H9 (cell line): ENCODE measurements at regions not wholly inside any gene's neighbourhood (a gene's known extent, or its start where the extent isn't known, plus 50 kb on each side); places are given as distances from the start of the nearest gene placed in this dataset.

Experiments used
- DNase-seq: peaks from one replicate; pipeline ENCODE4 v3.0.0-alpha.2; 2017
- H2AFZ ChIP-seq: one replicate; pipeline ENCODE4 v1.6.1; 2013; ENCODE audit warnings: mild to moderate bottlenecking, low read length, control low read depth, moderate library complexity
- H2AK5ac ChIP-seq: 2 replicates; pipeline ENCODE4 v1.6.1; 2013; ENCODE audit warnings: low read length, control low read depth, mixed read lengths; ENCODE audit not compliant: insufficient read length
- H2BK120ac ChIP-seq: one replicate; pipeline ENCODE4 v1.6.1; 2013; ENCODE audit warnings: low read depth, mild to moderate bottlenecking, low read length, control low read depth, inconsistent platforms; ENCODE audit not compliant: poor library complexity, severe bottlenecking
- H2BK12ac ChIP-seq: 2 replicates; pipeline ENCODE4 v1.6.1; 2013; ENCODE audit warnings: low read length, control low read depth, mixed read lengths, low read depth; ENCODE audit not compliant: insufficient read length
- H2BK15ac ChIP-seq: 2 replicates; pipeline ENCODE4 v1.6.1; 2013; ENCODE audit warnings: low read depth, low read length, control low read depth
- H2BK20ac ChIP-seq: one replicate; pipeline ENCODE4 v1.6.1; 2013; ENCODE audit warnings: low read depth, mild to moderate bottlenecking, low read length, control low read depth, inconsistent platforms; ENCODE audit not compliant: poor library complexity, severe bottlenecking
- H2BK5ac ChIP-seq: 2 replicates; pipeline ENCODE4 v1.6.1; 2013; ENCODE audit warnings: low read length, control low read depth, mixed read lengths; ENCODE audit not compliant: insufficient read length
- H3K14ac ChIP-seq: 2 replicates; pipeline ENCODE4 v1.6.1; 2013; ENCODE audit warnings: low read length, control low read depth; ENCODE audit not compliant: insufficient read depth
- H3K18ac ChIP-seq: 2 replicates; pipeline ENCODE4 v1.6.1; 2013; ENCODE audit warnings: low read depth, mild to moderate bottlenecking, mixed read lengths, low read length, control low read depth; ENCODE audit not compliant: insufficient read length
- H3K23ac ChIP-seq: 2 replicates; pipeline ENCODE4 v1.6.1; 2013; ENCODE audit warnings: low read length, control low read depth, mixed read lengths, low read depth; ENCODE audit not compliant: insufficient read length
- H3K23me2 ChIP-seq: 2 replicates; pipeline ENCODE4 v1.6.1; 2013; ENCODE audit warnings: low read depth, mild to moderate bottlenecking, mixed read lengths, low read length, control low read depth; ENCODE audit not compliant: insufficient read length, poor library complexity, severe bottlenecking
- H3K27ac ChIP-seq: 2 replicates; pipeline ENCODE4 v1.5.1; 2013; ENCODE audit warnings: low read length, control low read depth, mixed read lengths, low read depth; ENCODE audit not compliant: insufficient read length
- H3K27me3 ChIP-seq: 2 replicates; pipeline ENCODE4 v1.6.1; 2013; ENCODE audit warnings: low read length, control low read depth, inconsistent platforms; ENCODE audit not compliant: insufficient read depth
- H3K4ac ChIP-seq: 2 replicates; pipeline ENCODE4 v1.6.1; 2013; ENCODE audit warnings: low read depth, mild to moderate bottlenecking, control low read depth, inconsistent platforms, low read length, moderate library complexity
- H3K4me1 ChIP-seq: 2 replicates; pipeline ENCODE4 v1.6.1; 2013; ENCODE audit warnings: low read length, control low read depth, inconsistent platforms; ENCODE audit not compliant: insufficient read depth
- H3K4me2 ChIP-seq: 2 replicates; pipeline ENCODE4 v1.6.1; 2013; ENCODE audit warnings: low read length, control low read depth, mixed read lengths; ENCODE audit not compliant: insufficient read length, insufficient read depth
- H3K56ac ChIP-seq: 2 replicates; pipeline ENCODE4 v1.6.1; 2013; ENCODE audit warnings: low read depth, mild to moderate bottlenecking, mixed read lengths, low read length, control low read depth; ENCODE audit not compliant: insufficient read length
- H3K79me1 ChIP-seq: 2 replicates; pipeline ENCODE4 v1.6.1; 2013; ENCODE audit warnings: low read depth, mild to moderate bottlenecking, moderate library complexity, low read length, control low read depth, inconsistent platforms; ENCODE audit not compliant: insufficient read depth, poor library complexity, severe bottlenecking
- H3K79me2 ChIP-seq: 2 replicates; pipeline ENCODE4 v1.6.1; 2013; ENCODE audit warnings: low read length, control low read depth, inconsistent platforms; ENCODE audit not compliant: insufficient read depth
- H3K9ac ChIP-seq: 2 replicates; pipeline ENCODE4 v1.6.1; 2013; ENCODE audit warnings: low read length, control low read depth, mixed read lengths; ENCODE audit not compliant: insufficient read length; ENCODE audit errors: extremely low read depth
- H3K9me3 ChIP-seq: one replicate; pipeline ENCODE4 v1.6.1; 2013; ENCODE audit warnings: low read depth, low read length, inconsistent platforms; ENCODE audit not compliant: control insufficient read depth
- H3T11ph ChIP-seq: one replicate; pipeline ENCODE4 v1.6.1; 2013; ENCODE audit warnings: mild to moderate bottlenecking, low read length, control low read depth, inconsistent platforms
- H4K20me1 ChIP-seq: one replicate; pipeline ENCODE4 v1.6.1; 2013; ENCODE audit not compliant: control insufficient read depth, insufficient read length, insufficient read depth
- H4K5ac ChIP-seq: 2 replicates; pipeline ENCODE4 v1.6.1; 2013; ENCODE audit warnings: low read depth, mild to moderate bottlenecking, mixed read lengths, low read length, control low read depth; ENCODE audit not compliant: insufficient read length
- H4K8ac ChIP-seq: replicated peaks from 2 replicates; pipeline ENCODE4 v1.6.1; 2013; ENCODE audit warnings: low read length, control low read depth, mixed read lengths, low read depth; ENCODE audit not compliant: insufficient read length
- H4K91ac ChIP-seq: 2 replicates; pipeline ENCODE4 v1.6.1; 2013; ENCODE audit warnings: low read depth, mild to moderate bottlenecking, moderate library complexity, mixed read lengths, low read length, control low read depth; ENCODE audit not compliant: insufficient read length
- H3K27ac Mint-ChIP-seq, 3 experiments: 2 replicates in 2 of 3; 3 replicates in 1 of 3; pipeline ENCODE4 v1.8.0; 2020 to 2021; ENCODE audit warnings: mixed read lengths in 3 of 3, mild to moderate bottlenecking in 1 of 3, moderate library complexity in 1 of 3
- H3K27me3 Mint-ChIP-seq: 2 replicates; pipeline ENCODE4 v1.8.0; 2021; ENCODE audit warnings: low read depth, mild to moderate bottlenecking, moderate library complexity, mixed read lengths
- H3K36me3 Mint-ChIP-seq, 3 experiments: 2 replicates in 2 of 3; 3 replicates in 1 of 3; pipeline ENCODE4 v1.8.0; 2020 to 2021; ENCODE audit warnings: low read depth in 3 of 3, mixed read lengths in 3 of 3; ENCODE audit not compliant: insufficient read depth in 1 of 3
- H3K4me1 Mint-ChIP-seq, 2 experiments: 2 replicates each; pipeline ENCODE4 v1.8.0; 2020; ENCODE audit warnings: mixed read lengths in 2 of 2
- H3K4me3 Mint-ChIP-seq, 2 experiments: 2 replicates in 1 of 2; 3 replicates in 1 of 2; pipeline ENCODE4 v1.8.0; 2020 to 2021; ENCODE audit warnings: mild to moderate bottlenecking in 2 of 2, mixed read lengths in 2 of 2, moderate library complexity in 1 of 2
- H3K9me3 Mint-ChIP-seq, 2 experiments: 2 replicates in 1 of 2; 3 replicates in 1 of 2; pipeline ENCODE4 v1.8.0; 2020; ENCODE audit warnings: mild to moderate bottlenecking in 2 of 2, mixed read lengths in 2 of 2, moderate library complexity in 1 of 2
- CTCF ChIP-seq: fragments of 200-600 bp; sonication (generic); conservative IDR thresholded peaks from 3 replicates; pipeline ENCODE4 v1.8.0; 2021; ENCODE audit warnings: antibody characterized with exemption, mild to moderate bottlenecking
- WGBS: extraction: QIAGEN DNeasy Blood & Tissue Kit; methylation state at CpG from one replicate; pipeline ENCODE4 v1.1.7; 2013; ENCODE audit warnings: missing lambda C conversion rate, low lambda C conversion rate, mixed read lengths; ENCODE audit not compliant: insufficient read length; ENCODE audit errors: extremely low coverage; 5-methylcytosine and 5-hydroxymethylcytosine counted together

DNA sequence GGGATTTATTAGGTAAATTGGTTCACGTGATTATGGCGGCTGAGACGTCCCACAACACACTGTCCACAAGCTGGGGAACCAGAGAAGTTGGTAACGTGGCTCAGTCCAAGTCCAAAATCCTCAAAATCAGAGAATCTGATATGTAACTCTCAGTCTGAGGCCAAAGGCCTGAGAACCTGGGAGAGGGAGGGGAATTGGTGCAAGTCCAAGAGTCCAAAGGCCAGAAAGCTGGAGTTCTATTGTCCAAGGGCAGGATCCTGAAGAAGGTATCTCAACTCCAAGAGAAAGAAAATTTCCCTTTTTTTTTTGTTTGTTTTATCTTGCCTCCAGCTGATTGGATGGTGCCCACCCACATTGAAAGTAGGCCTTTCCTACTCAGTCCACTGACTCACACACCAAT, 83.8 kb downstream of the PRDM9 start:
- Histone ChIP-seq H3K27me3 (no peaks in the 10 kb centered on the region), H3K27ac (no peak overlapping the region), H3K4me2 (no peak overlapping the region), H4K5ac (no peak overlapping the region), H3K23ac (no peak overlapping the region), H3K79me2 (no peaks in the 10 kb centered on the region), H3K4me1 (no peaks in the 10 kb centered on the region), H2BK12ac (no peak overlapping the region), H2AFZ (no peak overlapping the region), H3K18ac (no peak overlapping the region), H4K20me1 (no peaks in the 10 kb centered on the region), H3K14ac (no peak overlapping the region), H2BK5ac (no peak overlapping the region), H2BK120ac (no peak overlapping the region), H3K9ac (no peak overlapping the region), H3K23me2 (no peaks in the 10 kb centered on the region), H4K8ac (no peak overlapping the region), H3T11ph (no peak overlapping the region), H3K4ac (no peak overlapping the region), H3K56ac (no peak overlapping the region), H2BK20ac (no peak overlapping the region), H3K79me1 (no peaks in the 10 kb centered on the region), H3K9me3 (no peaks in the 10 kb centered on the region), H4K91ac (no peak overlapping the region), H2AK5ac (no peak overlapping the region), H2BK15ac (no peak overlapping the region)
- H3K27ac Mint-ChIP-seq, result no peak overlapping the region; a peak in 1 of 7 replicates
- DNase-seq, result no peak
- H3K36me3 Mint-ChIP-seq, result no peaks in the 10 kb centered on the region
- no peaks in the 10 kb centered on the region for H3K4me1 Mint-ChIP-seq
- no peak for TF ChIP-seq CTCF
- no peaks in the 10 kb centered on the region for H3K27me3 Mint-ChIP-seq
- H3K4me3 Mint-ChIP-seq, result no peak overlapping the region
- H3K9me3 Mint-ChIP-seq, result no peaks in the 10 kb centered on the region
- no CpG with 5 or more reads among the region's 4 CpGs for WGBS
